ENCODE measurements at regions not wholly inside any gene's neighbourhood (a gene's known extent, or its start where the extent isn't known, plus 50 kb on each side); places are given as distances from the start of the nearest gene placed in this dataset.

DNA sequence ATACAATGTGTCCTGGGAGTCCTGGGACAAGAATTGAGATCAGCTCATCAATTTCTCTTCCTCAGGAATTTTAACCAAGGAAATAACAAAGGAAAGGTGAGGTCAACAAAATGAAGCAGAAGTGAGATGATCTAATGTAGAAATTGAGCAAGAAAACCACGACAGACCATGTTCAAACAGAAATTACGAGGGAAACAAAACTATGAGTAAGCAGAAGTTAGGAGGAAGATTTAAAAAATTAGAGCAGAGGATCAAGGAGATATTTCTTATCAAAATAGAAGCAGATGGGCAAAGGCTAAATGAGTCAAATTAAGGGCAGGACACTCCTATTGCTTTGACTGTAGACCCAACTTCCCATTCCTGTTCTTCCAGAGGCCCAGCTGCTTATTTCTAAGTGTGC lies 97.4 kb downstream of the HINT1 start:
- Histone ChIP-seq H2AFZ (ENCODE audit: low read length) (no peak overlapping the region), H3K27me3 (ENCODE audit: insufficient read depth, low read length, poor library complexity, severe bottlenecking) (no peaks in the 10 kb centered on the region), H3K4me3 (ENCODE audit: low read length, poor library complexity, severe bottlenecking) (no peak overlapping the region), H3K9ac (ENCODE audit: low read depth, low read length, poor library complexity, severe bottlenecking) (no peak overlapping the region), H4K20me1 (ENCODE audit: insufficient read depth, low read length, poor library complexity, severe bottlenecking) (no peaks in the 10 kb centered on the region), H3K4me2 (ENCODE audit: low read depth, low read length, poor library complexity, severe bottlenecking) (no peak overlapping the region), H3K9me2 (replicated peaks; ENCODE audit: low read depth, low read length) (no peaks in the 10 kb centered on the region), H3K36me3 (ENCODE audit: insufficient read depth, low read length) (no peaks in the 10 kb centered on the region), H3K4me1 (ENCODE audit: insufficient read depth, low read length, poor library complexity, severe bottlenecking) (peaks cover 3% of the 10 kb centered on the region), H3K9me3 (ENCODE audit: insufficient read depth, low read depth, low read length) (no peaks in the 10 kb centered on the region), H3F3A (ENCODE audit: low read depth) (no peaks in the 10 kb centered on the region), H3K79me2 (ENCODE audit: insufficient read depth, low read length) (no peaks in the 10 kb centered on the region)
- TF ChIP-seq EZH2phosphoT487 (IDR thresholded peaks at IDR 0.05; ENCODE audit: borderline replicate concordance) (no peak), CTCF (conservative IDR thresholded peaks at IDR 0.05; ENCODE audit: low read length) (no peak)

- no peak overlapping the region for H2AFZ ChIP-seq (ENCODE audit: low read length)
- no peaks in the 10 kb centered on the region for H3F3A ChIP-seq (ENCODE audit: low read depth)
- no peaks in the 10 kb centered on the region for H3K36me3 ChIP-seq (ENCODE audit: insufficient read depth, low read length)
- H3K4me2 ChIP-seq (ENCODE audit: low read depth, low read length, poor library complexity, severe bottlenecking) = no peak overlapping the region
- TF ChIP-seq EZH2phosphoT487 (IDR thresholded peaks at IDR 0.05; ENCODE audit: borderline replicate concordance) (no peak), CTCF (conservative IDR thresholded peaks at IDR 0.05; ENCODE audit: low read length) (no peak)
- H3K9me3 ChIP-seq (ENCODE audit: insufficient read depth, low read depth, low read length) = no peaks in the 10 kb centered on the region
- no peaks in the 10 kb centered on the region for H3K9me2 ChIP-seq (replicated peaks; ENCODE audit: low read depth, low read length)
- H4K20me1 ChIP-seq (ENCODE audit: insufficient read depth, low read length, poor library complexity, severe bottlenecking) = no peaks in the 10 kb centered on the region
- peaks cover 3% of the 10 kb centered on the region for H3K4me1 ChIP-seq (ENCODE audit: insufficient read depth, low read length, poor library complexity, severe bottlenecking)
- no peaks in the 10 kb centered on the region for H3K79me2 ChIP-seq (ENCODE audit: insufficient read depth, low read length)
- H3K4me3 ChIP-seq (ENCODE audit: low read length, poor library complexity, severe bottlenecking) = no peak overlapping the region
- no peak overlapping the region for H3K9ac ChIP-seq (ENCODE audit: low read depth, low read length, poor library complexity, severe bottlenecking)
- no peaks in the 10 kb centered on the region for H3K27me3 ChIP-seq (ENCODE audit: insufficient read depth, low read length, poor library complexity, severe bottlenecking)
Observed at GRCh38 chr5:131064669-131065371, 100.2 kb downstream of the HINT1 start.

- Histone ChIP-seq H3K4me1 (ENCODE audit: insufficient read depth, low read length, poor library complexity, severe bottlenecking) (no peaks in the 10 kb centered on the region), H2AFZ (ENCODE audit: low read length) (no peak overlapping the region), H3K9me2 (replicated peaks; ENCODE audit: low read depth, low read length) (no peaks in the 10 kb centered on the region), H3K36me3 (ENCODE audit: insufficient read depth, low read length) (no peaks in the 10 kb centered on the region), H3K9ac (ENCODE audit: low read depth, low read length, poor library complexity, severe bottlenecking) (no peak overlapping the region), H3K27me3 (ENCODE audit: insufficient read depth, low read length, poor library complexity, severe bottlenecking) (no peaks in the 10 kb centered on the region), H3K4me2 (ENCODE audit: low read depth, low read length, poor library complexity, severe bottlenecking) (no peak overlapping the region), H3K4me3 (ENCODE audit: low read length, poor library complexity, severe bottlenecking) (no peak overlapping the region), H4K20me1 (ENCODE audit: insufficient read depth, low read length, poor library complexity, severe bottlenecking) (no peaks in the 10 kb centered on the region), H3K9me3 (ENCODE audit: insufficient read depth, low read depth, low read length) (no peaks in the 10 kb centered on the region), H3K79me2 (ENCODE audit: insufficient read depth, low read length) (no peaks in the 10 kb centered on the region), H3F3A (ENCODE audit: low read depth) (no peaks in the 10 kb centered on the region)
- no peak for TF ChIP-seq CTCF (conservative IDR thresholded peaks at IDR 0.05; ENCODE audit: low read length)
- no peak for TF ChIP-seq EZH2phosphoT487 (IDR thresholded peaks at IDR 0.05; ENCODE audit: borderline replicate concordance)
Observed at GRCh38 chr5:131042021-131042789, 122.9 kb downstream of the HINT1 start.
